GM21526 (cell line): ENCODE measurements at regions not wholly inside any gene's neighbourhood (a gene's known extent, or its start where the extent isn't known, plus 50 kb on each side); places are given as distances from the start of the nearest gene placed in this dataset.

Experiments used
- ATAC-seq: cut with Tn5 transposase; IDR thresholded peaks from one replicate; pipeline ENCODE4 v1.9.1; 2021; ENCODE audit warnings: moderate library complexity; ENCODE audit not compliant: unreplicated experiment, low FRiP score

DNA sequence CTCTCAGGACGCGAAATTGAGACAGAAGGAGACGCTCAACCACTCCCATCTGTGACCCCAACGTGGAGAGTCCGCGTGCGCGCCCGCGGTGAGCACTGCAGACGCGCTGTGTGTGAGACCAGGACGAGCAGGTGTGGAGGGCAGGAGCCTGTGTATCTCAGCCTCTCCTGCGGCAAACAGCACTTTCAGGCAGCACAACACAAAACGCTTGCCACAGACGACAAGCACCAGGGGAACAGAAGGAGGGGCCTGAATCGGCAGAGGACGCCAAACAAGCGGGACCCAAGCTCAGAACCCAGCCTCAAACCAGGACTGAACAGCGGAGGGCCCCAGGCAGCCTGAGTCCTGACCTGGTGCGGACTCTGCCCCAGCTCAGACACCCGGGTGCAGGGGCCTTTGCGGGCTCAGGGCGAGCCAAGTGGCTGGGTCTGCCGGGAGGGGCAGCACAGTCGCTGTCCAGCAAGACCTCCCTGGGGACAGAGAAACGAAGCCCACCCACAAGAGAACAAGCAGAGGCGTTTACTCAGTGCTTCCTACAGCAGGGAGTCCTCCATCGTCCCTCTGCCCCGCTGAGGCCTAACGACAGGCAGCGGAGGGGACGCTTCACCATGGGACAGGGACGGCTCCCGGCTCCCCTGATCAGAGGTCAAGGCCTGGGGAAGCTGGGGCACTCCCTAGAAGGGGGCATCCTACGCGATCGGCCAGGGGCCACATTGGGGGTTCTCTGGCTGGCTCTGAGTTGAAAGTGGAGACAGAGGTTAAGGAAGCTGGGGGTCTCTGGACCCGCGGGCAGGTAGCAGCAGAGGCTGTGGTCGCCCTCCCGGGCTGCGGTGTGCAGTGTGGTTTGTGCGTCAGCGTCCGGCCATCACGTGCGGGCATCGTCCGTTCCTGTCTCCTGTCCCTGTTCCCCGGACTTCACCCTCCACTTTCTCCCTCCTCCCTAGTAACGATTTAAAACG lies 560.8 kb downstream of the BRD1 start:
- ATAC-seq = no peak

DNA sequence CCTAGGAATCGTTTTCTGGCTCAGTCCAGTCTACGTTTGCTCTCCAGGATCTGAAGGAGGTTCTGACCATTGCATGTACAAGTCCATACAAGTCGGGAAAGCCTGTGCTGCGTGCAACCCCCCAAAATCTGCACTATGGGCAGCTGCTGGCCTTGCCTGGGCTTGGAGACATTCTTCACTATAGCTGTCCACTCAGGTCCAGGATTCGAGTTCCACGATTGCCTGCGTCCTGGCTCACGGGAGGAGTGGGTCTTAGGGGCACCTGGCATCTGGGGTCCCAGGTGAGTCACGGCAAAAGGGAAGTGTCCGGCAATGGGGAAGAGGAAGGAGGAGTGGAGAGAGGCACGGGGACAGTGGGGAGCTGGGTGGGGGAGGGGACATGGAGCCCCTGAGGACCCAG lies 563.0 kb downstream of the BRD1 start:
- no peak for ATAC-seq

DNA sequence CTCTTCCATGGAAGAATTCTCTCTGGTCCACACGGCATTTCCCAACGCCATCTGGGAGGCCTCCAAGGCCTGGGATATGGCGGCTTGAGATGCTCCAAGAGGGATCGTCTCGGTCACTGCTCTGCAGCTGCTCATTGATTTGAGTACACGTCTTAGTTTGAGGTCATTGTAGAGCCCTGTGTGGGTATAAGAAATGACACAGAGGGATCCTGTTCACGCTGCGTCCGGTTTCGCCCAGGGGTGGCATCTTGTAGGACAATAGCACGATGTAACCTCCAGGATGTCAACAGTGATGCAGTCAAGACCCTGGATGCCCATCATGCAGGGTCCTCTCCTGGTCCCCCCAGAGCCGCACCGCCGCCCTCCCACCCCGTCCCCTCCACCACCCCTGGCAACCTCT lies 564.6 kb downstream of the BRD1 start:
- no peak for ATAC-seq

DNA sequence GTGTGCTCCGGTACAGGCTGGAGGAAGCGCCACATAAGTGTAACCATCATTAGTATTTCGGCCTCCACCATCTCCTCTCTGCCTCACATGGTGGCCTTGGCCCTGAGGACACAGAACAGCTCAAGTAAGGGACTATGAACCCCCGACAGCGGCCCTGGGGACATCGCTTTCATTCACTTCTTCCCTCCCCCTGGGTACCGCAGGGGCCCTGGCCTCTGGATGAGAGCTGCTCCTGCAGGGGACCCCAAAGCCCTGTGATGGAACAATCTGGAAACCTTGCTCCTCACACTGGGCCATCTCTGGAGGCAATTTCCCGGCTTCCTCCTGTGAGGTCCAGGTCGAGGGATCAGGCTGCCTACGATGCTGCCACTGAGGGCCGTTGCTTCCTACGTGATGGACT lies 565.5 kb downstream of the BRD1 start:
- no peak for ATAC-seq

DNA sequence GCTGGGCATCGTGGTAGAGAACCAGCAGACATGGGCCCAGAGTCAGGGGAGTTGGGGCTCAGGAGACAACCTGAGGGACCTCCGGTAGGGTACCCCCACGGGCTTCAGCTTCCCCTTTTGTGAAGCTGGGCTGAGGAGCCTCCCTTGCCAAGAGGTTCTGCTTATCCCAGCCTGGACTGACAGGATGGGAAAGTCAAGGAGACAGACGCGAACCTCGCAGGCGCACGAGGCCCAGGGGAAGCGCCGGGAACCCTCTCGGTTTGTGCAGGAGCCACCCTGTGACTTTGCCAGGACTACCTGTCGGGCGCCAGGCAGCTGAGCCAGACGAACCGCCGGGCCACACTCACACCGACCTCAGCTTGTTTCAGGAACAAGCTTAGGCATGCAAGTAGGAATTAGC lies 566.1 kb downstream of the BRD1 start:
- no peak for ATAC-seq

DNA sequence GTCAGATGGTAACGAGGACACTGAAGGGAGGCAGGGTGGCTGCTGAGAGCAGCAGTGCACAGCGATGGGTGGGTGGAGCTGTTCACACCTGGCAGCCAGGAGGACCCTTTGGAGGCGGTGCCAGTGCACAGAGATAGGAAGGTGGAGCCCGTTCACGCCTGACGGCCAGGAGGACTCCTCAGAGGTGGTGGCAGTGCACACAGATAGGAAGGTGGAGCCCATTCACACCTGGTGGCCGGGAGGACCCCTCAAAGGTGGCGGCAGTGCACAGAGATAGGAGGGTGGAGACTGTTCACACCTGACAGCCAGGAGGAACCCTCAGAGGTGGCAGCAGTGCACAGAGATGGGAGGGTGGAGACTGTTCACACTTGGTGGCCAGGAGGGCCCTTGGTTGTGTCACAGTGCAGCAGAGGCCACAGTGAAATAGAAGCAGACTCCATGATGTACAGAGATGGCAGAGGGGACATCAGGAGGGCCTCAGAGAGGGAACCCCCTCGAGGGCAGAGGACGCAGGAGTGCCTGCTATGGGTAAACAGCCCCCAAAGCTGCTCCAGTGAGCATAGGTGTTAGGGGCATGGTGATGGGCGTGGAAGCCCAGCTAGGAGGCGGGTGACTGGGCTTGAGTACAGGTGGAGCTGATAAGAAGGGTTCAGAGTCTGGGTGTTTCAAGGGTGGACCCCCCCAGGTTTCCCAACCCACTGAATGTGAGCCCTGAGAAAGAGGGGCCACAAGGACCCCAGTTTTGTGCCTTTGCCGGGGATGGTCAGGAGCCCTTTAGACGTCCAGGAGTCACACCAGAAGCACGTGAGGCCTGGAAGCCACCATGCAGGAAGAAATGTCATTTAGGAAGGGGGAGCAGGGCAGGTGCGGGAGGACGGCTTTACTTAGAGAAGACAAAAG lies 566.7 kb downstream of the BRD1 start:
- ATAC-seq = no peak

DNA sequence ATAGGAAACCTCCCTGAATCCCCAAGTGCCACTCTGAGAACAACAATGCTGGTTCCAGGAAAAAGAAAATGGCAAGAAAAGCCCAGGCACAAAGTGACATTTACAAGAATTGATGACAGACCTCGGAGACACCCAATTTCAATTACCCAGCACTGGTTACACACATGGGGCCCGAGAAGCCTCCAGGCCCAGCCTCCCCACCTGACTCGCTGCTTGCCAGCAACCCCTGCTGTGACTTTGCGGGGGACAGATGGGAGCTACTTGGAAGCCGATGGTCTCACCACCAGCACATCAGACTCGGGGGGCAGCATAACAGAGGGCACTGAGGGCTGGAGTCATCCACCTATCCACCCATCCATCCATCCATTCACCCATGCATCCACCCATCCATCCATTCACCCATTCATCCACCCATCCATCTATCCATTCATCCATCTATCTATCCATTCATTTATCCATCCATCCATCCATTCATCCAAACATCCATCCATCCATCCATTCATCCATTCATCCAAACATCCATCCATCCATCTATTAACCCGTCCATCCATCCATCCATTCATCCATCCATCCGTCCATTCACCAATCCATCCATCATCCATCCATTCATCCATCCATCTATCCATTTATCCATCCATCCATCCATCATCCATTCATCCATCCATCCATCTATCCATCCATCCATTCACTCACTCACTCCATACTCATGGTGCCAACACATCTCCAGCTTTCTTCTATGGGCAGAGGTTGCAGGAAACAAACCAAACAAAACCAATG lies 567.6 kb downstream of the BRD1 start:
- ATAC-seq = no peak

DNA sequence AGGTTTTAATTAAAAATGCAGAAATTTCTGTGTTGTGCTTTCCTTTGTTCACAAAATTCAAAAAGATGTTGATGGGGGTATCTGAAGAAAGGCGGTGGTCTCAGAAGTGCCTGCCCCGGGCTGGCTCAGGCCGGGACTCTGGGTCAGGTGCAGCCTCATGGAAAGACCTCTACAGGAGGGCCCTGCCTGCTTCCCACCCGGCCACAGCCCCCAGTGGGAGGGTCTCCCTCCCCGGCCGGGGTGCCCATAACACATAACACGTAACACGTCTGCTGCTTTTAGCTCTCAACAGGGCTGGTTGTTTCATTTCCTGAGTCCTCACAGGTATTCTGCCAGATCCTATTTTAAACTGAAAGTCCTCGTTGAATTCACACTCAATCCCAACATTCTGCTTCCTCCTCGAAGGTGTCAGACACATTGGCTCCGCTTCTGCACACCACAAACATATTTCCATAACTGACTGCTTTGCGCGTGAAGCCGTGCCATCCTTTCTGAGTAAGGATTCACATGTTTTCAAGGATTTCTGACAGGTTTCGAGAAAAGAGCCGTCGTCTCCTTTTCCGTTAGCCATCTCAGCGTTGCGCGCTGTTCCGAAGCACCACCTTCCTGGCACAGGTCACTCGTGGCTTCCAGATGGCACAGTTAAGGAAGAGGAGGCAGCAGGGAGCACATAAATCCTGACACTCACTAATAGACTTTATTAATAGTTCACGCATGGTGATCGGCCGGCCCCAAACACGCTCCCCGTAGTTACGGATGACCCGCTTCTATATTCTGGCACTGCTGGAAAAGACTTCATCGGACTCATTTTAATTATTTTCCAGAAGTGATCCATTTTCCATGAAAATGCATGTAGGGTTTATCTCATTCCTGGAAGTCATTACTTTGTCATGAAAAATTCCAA lies 569.3 kb downstream of the BRD1 start:
- ATAC-seq = no peak

DNA sequence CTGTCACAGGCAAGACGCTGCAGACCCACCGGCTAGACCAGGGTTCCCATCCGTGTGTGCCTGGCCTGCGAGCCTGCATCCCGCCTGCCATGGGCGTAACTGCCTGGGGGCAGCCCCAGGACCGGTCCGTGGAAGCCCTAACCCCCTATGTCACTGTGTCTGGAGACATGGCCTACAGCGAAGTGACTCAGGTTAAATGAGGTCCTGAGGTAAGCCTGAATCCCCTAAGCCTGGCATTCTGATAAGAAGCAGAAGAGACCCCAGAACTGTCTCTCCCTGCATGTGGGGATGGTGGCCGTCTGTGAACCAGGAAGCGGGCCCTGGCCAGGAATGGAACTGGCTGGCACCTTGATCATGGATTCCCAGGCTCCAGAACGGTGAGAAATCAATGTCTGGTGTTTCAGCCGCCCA lies 570.1 kb downstream of the BRD1 start:
- ATAC-seq = no peak

DNA sequence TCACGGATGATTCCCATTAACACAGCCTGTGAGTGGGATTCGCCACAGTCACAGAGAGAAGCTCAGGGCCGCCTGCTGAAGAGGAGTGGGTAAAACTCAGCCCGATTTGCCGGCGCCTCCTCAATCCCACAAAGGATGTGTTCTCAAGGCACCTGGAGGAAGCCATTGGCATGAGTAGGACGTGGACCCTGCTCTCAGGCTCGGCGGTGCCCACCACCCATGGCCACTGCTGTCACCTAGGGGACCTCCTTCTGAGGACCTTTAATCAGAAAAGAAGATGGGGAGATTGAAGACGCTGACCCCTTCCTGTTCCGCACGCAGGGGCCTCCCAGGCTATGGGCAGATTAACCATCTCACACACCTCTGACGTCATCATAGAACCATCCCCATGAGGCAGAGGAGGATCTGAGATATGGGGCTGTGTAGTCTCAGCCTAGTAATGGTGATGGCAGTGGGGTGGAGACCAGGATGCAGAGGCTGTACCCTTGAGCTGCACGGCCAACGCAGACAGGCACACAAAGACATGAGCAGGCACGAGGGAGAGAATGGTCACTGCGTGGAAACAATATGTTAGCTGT lies 571.8 kb downstream of the BRD1 start:
- ATAC-seq = no peak

DNA sequence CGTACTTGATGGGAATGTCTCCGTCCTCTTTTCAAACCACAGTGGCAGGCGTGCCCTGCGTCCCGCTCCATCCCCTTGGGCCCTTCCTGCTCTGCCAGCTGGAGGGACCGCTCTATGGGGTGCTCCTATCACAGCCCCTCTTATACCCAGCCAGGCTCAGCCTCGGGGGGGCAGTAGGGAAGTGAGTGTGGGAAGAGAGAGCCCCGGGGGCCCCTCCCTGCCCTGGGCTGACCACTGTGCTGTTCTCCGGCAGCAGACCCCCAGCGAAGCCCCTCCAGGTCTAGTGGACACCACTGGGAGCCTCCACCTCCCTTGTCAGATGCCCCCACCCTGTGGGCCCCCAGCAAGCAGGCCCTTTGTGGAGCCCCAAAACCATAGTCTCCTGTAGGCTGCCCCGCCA lies 572.5 kb downstream of the BRD1 start:
- no peak for ATAC-seq

DNA sequence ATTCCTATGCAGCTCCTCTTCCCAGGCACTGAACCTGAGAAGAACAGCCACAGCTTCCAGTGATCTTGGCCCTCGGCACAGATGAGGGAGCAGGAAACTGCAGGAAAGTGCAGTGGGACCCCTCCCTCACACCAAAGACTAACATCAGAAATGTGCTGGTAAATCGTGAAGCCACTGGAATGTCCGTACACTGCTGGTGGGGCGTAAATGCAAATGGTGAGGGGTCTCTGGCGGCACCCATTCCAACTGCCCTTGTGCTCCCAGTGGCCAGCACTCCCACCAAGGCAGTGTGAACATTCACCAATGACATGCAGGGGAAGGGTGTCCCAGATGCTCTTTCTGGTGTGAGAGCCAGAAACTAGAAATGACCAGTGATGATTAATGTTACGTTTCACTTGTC lies 574.0 kb downstream of the BRD1 start:
- no peak for ATAC-seq

DNA sequence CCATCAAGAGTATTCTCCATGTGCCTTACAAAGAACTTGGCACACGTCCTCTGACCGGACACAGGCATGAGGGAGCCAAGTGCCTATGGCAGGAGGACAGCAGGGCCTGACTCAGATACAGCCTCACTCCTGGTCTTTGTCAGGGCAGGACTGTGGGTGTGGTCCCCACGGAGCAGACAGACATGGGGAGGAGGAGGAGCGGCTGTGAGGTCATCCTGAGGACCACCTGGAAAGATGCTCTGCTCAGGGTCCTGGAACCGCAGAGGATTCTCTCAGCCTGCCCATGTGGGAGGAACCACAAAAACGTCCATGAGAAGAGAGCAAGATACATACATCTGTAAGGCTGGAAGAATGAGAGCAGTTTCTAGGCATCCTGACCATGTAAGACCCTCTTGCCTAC lies 576.3 kb downstream of the BRD1 start:
- no peak for ATAC-seq

DNA sequence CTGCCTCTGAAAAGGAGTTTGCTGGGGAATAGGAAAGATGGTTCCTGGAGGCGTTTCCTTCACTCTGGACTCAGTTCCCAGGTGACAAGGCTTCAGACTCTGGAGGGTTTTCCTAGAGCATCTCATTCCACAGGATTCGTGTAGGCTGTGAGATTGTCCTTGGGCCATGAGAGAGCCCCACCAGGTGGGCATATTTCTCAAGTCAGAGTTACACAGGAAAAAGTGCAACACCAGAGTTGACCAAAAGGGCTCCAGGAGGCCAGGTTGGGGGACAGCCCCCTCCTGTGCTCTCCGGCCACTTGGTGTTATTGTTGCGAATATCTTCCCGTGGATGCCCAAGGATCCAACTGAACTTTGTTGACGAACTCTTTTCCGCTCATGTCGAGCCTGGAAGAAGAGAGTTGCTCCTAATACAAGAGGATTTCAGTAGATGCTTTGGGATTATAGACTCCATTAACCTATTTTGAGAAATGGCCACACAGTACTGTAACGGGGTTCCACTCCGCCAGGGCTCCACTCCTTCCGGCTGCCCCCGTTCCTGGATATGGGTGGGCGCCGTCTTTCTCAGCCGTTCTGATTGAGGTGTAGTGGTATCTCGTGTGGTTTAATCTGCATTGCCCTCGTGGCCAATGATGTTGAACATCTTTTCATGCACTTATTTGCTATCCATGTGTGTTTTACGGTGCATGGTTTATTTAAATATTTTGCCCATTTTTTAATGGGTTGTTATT lies 580.3 kb downstream of the BRD1 start:
- ATAC-seq = no peak

DNA sequence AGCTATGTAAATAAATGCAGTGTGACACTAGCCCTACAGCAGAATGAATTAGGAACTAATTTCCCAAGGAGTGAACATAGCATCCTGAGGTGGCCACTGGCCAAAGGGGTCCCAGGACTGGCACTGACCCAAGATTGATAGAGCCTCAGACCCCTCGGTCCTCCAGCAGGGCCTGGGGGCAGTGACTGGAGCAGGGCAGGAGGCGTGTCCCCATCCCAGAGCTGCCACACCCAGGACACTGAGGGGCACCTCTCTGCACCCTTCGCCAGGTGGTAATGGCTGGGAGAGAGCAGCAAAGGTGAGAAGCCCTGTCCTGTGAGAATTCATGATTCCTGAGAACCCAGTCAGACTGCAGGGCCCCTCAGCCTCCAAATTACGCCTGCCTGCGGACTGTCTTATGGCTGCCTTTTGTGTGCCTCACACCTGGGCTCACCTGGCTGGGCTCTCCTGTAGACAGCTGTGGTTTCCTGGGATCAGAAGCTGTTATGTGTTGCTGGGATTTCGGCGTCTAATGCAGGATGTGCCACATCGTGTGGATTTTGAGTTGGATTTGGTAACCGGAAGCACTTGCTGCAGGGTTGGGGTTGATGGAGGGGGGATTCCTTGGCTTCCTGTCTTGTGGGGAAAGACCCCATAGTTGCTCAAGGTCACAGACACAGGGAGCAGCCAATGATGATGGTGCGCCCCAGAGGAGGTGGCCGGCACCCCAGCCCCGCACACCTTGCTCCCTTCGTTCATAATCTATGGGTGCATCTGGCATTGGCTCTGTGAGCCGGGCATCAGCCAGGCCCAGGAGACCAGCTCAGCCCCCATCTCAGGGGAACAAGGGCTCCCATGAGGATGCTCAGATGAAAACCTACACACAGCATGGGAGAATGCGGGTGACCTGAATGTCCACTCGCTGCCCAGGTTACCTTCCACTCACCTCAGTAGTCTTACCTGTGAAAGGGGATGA lies 582.9 kb downstream of the BRD1 start:
- ATAC-seq = no peak

DNA sequence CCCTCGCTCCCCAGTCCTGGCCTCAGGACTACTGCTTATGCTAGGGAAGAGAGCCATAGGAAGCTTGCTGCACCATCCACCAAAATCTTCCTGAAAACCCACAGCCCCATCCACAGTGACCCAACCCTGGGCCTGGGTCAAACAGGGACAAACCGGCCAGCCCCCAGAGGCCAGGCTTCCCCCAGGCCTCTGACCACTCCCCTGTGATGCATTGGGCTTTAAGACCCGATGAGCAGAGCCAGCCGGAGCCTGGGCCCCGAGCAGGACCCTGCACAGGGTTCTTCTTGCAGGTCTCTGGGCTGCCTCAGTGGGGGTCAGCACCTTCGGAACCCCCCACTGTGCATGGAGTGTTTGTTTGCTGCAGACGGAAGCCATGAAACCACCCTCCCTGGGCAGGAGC lies 583.7 kb downstream of the BRD1 start:
- no peak for ATAC-seq

DNA sequence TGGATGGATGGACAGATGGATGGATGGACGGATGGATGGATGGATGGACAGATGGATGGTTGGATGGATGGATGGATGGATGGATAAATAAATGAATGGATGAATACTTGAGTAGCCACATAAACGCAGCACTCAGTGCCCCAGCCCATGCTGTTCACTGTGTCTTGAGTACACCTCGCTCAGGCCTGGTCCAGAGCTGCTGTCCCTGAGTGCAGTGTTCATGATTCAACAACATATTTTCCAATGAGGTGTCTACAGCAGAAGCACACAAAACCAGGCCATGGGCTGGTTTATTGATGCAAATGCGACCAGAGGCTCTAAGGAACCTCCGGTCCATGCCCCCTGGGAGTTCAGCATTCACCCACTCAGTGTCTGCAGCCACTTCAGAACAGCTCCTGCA lies 584.3 kb downstream of the BRD1 start:
- no peak for ATAC-seq

DNA sequence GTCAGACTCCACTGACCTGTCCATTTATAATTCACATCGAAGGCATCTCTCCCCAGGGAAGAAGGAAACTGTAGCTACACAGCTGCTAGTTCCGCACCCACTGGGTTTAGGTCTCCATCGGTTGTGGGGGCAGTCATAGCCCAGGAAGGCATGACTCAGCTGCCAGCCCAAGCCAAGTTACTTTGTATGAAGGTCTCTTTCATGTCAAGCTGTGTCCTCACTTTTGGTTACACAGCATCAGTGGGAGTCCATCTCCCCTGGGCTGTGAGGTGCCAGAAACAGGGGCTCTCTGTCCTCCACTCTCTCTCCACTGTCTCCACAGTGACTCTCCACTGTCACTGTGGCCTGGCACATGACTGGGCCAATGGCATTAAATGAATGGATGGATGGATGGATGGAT lies 585.2 kb downstream of the BRD1 start:
- no peak for ATAC-seq
